SW 1271 (cell line): ENCODE measurements at regions not wholly inside any gene's neighbourhood (a gene's known extent, or its start where the extent isn't known, plus 50 kb on each side); places are given as distances from the start of the nearest gene placed in this dataset.

Source experiments
- DNase-seq, 2 experiments: peaks; one replicate each; lab custom pipeline; 2025; lab: John Stamatoyannopoulos, UW

GRCh38 chr2:226680719-226681118, 118.9 kb downstream of the IRS1 start:
- no peak for DNase-seq

GRCh38 chr2:226679389-226680065, 120.1 kb downstream of the IRS1 start:
- no peak for DNase-seq

GRCh38 chr2:226678422-226678821, 121.2 kb downstream of the IRS1 start:
- no peak for DNase-seq

- DNase-seq: no peak
Measured at GRCh38 chr2:226677080-226677479, 122.5 kb downstream of the IRS1 start.

- DNase-seq: no peak
Measured at GRCh38 chr2:226676618-226677017, 123.0 kb downstream of the IRS1 start.

GRCh38 chr2:226674123-226674522, 125.5 kb downstream of the IRS1 start:
- no peak for DNase-seq

DNA sequence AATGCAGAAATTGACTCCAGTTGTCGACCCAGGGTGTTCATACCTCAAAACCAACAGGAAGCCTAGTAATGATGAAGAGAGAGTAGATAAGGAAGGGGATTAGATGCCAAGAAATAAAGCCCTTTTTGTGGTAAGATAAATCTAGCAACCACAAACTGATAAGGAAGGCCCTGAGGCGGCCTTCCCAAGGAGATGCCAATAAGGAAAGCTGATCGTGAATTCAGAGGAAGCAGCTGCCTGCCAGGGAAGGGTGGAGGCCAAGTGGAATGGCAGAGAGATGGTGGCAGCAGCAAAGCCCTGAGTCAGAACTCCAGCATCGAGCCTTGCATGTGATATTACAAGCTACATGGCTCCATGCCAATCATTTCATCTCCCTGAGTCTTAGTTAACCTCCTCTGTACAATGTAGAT, 126.3 kb downstream of the IRS1 start:
- peak; percentile 73 to 95 for DNase-seq

- DNase-seq: no peak
Measured at GRCh38 chr2:226671141-226671676, 128.4 kb downstream of the IRS1 start.

DNA sequence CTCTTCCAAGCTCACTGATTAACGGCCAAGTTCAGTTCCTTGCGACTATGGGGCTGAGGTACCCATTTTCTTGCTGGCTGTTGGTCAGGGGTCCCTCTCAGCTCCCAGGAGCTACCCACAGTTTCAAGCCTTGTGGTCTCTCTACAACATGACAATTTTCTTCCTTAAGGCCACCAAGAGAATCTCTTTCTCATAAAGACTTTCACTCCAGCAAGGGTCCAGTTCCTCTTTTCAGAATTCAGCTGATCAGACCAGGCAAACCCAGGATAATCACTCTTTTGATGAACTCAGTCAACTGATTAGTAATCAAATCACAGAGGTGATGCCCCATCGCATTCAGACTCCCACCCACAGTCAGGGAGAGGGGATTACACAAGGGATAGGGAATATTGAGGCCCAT, 129.7 kb downstream of the IRS1 start:
- DNase-seq: no peak

- DNase-seq: no peak
Measured at GRCh38 chr2:226669249-226669648, 130.4 kb downstream of the IRS1 start.

DNA sequence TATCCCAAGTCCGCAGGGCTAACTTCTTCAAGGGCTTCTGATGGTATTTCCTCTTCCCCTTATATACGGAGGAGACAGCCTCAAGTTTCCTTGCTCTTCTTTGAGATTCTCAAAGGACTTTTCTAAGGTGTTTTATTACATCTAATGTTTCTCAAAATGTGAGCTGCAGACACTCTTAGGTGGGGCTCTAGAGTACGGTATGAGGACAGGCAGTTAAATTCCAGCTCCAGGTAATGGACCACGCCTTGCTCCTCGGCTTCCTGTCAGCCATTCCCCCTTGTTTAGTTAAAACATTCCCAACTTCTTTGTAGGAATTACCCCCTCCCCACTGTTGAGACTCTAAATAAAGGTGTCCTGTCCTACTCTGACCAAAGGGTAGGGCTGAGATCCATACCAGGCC, 131.9 kb downstream of the IRS1 start:
- DNase-seq: no peak

- no peak for DNase-seq
Measured at GRCh38 chr2:226665306-226665831, 134.3 kb downstream of the IRS1 start.

DNA sequence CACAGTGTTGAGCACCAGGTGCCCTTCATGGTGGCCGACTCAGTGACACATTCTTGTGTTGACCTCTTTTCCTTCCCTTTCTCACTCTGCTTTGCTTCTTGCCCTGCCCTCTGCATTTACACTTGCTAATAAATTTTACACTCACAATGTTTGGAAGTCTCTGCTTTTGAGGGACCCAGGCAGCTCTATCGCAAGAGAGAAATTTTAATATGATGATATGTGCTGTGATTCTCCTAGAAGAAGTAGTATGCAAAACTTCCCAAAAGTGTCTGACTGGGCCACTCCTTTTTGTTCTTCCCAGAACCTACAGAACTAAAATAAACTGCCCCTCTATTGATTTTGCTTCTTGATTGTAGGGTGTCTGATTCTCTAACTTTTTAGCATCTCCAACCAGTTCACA, 135.0 kb downstream of the IRS1 start:
- no peak for DNase-seq

- DNase-seq: no peak
Measured at GRCh38 chr2:226664140-226664539, 135.5 kb downstream of the IRS1 start.

- peak; percentile 66 to 92 for DNase-seq
Measured at GRCh38 chr2:226661789-226662545, 137.7 kb downstream of the IRS1 start.

GRCh38 chr2:226660526-226660925, 139.1 kb downstream of the IRS1 start:
- DNase-seq: peak in 1 of 2 experiments; percentile 67

DNA sequence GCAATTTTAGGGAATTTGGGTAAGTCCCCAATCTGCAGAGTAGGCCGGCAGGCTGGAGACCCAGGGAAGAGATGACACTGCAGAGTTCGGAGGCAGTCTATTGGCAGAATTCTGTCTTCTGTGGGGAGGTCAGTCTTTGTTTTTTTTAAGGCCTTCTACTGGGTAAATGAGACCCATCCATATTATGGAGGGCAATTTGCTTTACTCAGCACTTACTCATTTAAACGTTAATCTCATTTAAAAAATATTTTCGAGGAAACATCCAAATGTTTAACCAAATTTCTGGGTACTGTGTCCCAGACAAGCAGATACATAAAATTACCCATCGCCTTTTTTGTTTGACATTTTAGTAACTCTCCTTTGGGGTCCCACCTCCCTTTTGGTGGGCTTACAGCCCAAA, 139.5 kb downstream of the IRS1 start:
- DNase-seq: no peak

DNA sequence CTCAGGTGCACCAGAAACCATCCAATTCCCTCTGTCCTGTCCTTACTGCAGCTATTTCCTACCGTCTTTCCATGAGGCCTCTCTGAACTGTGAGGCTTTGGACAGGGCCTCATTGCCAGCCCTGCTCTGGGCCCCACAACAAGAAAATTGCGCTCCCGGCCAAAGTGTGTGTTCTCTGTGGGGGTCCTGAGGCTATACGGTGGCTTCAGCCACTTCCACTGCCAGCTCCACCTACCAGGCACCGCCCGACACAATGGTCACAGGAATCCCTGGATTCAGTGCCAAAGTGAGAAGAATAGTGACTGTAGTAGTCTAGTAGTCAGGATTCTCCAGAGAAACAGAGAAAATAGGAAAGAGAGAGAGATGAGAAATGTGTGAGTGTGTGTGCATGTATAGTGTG, 140.2 kb downstream of the IRS1 start:
- DNase-seq: no peak

DNA sequence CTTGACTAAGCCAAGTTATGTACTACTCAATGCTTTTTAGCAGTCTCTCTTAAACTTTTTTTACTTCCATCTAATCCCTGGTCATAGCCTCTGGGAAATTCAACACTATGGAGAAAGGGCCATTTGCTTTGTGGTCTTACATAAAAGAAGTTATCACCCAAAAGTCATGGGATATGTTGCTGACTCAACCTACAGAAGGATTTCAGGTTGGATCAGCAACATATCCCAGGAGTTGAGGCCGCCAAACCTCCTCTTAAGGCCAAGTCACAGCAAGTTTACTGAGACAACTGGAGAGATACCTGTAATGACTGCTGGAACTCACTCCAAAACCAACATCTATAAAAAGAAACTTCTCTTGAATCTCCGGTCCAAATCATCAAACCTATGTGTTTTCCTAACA, 141.1 kb downstream of the IRS1 start:
- no peak for DNase-seq

GRCh38 chr2:226657340-226658053, 142.1 kb downstream of the IRS1 start:
- DNase-seq: no peak

- no peak for DNase-seq
Measured at GRCh38 chr2:226656367-226656766, 143.3 kb downstream of the IRS1 start.

DNA sequence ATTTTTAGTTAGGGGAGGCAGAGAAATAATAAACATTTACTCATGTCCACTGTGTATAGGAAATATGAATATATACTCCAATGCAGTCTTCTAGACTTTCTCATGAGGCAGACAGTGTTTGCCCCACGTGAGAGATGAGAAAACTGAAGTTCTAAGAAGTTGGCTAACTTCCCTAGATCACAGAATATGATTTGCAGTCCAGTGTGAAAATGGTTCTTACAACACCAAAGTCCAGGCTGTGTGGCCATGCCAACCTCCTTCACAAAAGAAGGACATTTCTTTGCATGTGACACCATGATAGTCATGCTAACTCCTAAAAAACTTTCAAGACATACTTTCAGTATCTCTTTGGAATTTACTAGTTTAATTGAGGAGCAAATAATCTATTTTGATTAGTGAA, 143.7 kb downstream of the IRS1 start:
- no peak for DNase-seq
